ENCODE measurements at regions not wholly inside any gene's neighbourhood (a gene's known extent, or its start where the extent isn't known, plus 50 kb on each side); places are given as distances from the start of the nearest gene placed in this dataset.

DNA sequence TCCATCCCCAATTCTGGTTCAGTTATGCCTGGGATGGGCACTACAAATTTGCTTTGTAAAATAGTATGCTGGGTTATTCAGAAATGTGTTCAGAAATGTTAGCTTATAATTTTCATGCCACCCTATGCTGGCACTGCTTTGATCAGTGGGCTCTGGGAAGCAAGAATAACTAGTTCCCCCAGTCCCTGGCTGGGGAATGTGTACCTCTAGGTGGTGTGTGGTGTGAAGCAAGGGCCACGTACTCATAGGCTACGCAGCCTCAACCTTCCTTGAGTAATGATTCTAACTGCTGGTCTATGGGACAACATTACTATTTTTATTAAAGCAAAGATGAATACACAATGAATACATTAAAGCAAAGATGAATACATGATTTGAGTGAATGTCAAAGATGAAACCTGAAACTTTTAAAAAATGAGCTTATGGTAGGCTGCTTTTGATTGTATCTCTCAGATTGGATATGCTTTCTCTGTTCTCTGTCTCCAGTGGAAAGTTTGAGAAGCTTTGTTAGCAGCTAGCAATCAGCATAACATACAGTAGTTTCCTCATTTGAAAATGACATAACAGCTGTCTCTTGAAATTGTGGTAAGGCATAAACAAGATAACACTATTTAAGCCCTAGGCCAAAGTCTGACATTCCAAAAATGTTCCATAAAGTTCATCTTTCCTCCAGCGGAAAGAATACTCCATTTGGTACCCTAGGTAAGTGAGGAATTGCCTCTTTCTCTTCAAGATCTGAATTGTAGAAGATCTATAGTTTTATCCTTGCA, 174.7 kb upstream of the NFIB start:
- TF ChIP-seq L3MBTL2 (conservative IDR thresholded peaks at IDR 0.05) (no peak), CTBP1 (IDR thresholded peaks at IDR 0.05; ENCODE audit: borderline replicate concordance) (no peak), HDGF (IDR thresholded peaks at IDR 0.05; ENCODE audit: borderline replicate concordance) (no peak), FOXM1 (IDR thresholded peaks at IDR 0.05; ENCODE audit: borderline replicate concordance) (no peak), ELF4 (IDR thresholded peaks at IDR 0.05) (no peak), SUZ12 (IDR thresholded peaks at IDR 0.05) (no peak), FOXK2 (IDR thresholded peaks at IDR 0.05) (no peak), NFRKB (IDR thresholded peaks at IDR 0.05) (no peak), SP1 (IDR thresholded peaks at IDR 0.05) (no peak)

All from HEK293T (cell line).